HL-60 (cell line): ENCODE measurements at regions not wholly inside any gene's neighbourhood (a gene's known extent, or its start where the extent isn't known, plus 50 kb on each side); places are given as distances from the start of the nearest gene placed in this dataset.

Experiments used
- DNase-seq, 2 experiments: peaks; one replicate each; pipeline ENCODE4 v3.0.0-alpha.2; 2010 to 2020; ENCODE audit warnings: low read depth in 1 of 2, low spot score in 1 of 2
- H3K27ac ChIP-seq: fragments of 250-450 bp; sonication (Bioruptor Pico); replicated peaks from 2 replicates; pipeline ENCODE4 v1.5.1; 2020; ENCODE audit warnings: mild to moderate bottlenecking, moderate library complexity
- H3K27me3 ChIP-seq: fragments of 250-450 bp; sonication (Bioruptor Pico); 2 replicates; pipeline ENCODE4 v1.5.1; 2021; ENCODE audit warnings: mild to moderate bottlenecking, moderate library complexity; ENCODE audit not compliant: insufficient read depth, poor library complexity, severe bottlenecking
- H3K4me3 ChIP-seq: replicated peaks from 2 replicates; pipeline ENCODE4 v1.5.1; 2011; ENCODE audit warnings: mild to moderate bottlenecking, control low read depth, low read length; ENCODE audit not compliant: insufficient read depth
- CTCF ChIP-seq: IDR thresholded peaks from one replicate; pipeline ENCODE4 v1.5.1; 2011; ENCODE audit warnings: low read length, control low read depth, inconsistent platforms; ENCODE audit not compliant: insufficient read depth
- GABPA ChIP-seq: IDR thresholded peaks from 2 replicates; pipeline ENCODE4 v1.6.1; 2012; ENCODE audit warnings: low read depth
- POLR2AphosphoS5 ChIP-seq: IDR thresholded peaks from 2 replicates; pipeline ENCODE4 v1.6.1; 2012; ENCODE audit warnings: low read depth
- SPI1 ChIP-seq: IDR thresholded peaks from 2 replicates; pipeline ENCODE4 v1.6.1; 2012; ENCODE audit warnings: low read depth, mild to moderate bottlenecking, borderline replicate concordance
- TF ChIP-seq, protein P1 (sequence below): IDR thresholded peaks from 2 replicates; pipeline ENCODE4 v1.6.1; 2012; ENCODE audit warnings: low read depth; ENCODE audit not compliant: insufficient replicate concordance

DNA sequence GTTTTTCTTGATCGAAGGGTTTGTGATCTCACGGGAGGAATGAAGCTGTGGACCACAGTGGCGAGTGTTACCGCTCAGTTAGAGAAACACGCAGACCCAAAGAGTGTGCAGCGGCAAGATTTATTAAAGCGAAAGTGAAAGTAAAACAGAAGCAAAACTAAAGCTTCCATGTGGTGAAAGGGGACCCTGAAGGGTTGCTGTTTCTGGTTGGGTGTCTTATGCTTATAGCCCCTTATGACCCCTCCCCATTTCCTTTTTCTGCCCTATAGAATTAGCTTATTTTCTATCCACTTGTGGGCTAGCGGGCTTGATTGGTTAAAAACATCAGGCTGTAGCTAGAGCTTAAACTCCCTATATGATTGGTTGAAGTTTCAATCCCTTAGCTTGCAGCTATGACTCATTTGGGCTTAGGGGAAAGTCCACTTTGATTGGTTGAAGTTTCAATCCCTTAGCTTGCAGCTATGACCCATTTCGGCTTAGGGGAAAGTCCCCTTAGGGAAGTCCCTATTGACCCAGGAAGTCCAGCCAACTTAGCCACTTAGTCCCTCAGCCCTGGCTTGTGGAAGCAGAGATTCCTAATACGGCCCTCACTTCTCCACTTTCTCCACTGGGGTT, 171.2 kb upstream of the NWD2 start:
- TF ChIP-seq, protein P1, sequence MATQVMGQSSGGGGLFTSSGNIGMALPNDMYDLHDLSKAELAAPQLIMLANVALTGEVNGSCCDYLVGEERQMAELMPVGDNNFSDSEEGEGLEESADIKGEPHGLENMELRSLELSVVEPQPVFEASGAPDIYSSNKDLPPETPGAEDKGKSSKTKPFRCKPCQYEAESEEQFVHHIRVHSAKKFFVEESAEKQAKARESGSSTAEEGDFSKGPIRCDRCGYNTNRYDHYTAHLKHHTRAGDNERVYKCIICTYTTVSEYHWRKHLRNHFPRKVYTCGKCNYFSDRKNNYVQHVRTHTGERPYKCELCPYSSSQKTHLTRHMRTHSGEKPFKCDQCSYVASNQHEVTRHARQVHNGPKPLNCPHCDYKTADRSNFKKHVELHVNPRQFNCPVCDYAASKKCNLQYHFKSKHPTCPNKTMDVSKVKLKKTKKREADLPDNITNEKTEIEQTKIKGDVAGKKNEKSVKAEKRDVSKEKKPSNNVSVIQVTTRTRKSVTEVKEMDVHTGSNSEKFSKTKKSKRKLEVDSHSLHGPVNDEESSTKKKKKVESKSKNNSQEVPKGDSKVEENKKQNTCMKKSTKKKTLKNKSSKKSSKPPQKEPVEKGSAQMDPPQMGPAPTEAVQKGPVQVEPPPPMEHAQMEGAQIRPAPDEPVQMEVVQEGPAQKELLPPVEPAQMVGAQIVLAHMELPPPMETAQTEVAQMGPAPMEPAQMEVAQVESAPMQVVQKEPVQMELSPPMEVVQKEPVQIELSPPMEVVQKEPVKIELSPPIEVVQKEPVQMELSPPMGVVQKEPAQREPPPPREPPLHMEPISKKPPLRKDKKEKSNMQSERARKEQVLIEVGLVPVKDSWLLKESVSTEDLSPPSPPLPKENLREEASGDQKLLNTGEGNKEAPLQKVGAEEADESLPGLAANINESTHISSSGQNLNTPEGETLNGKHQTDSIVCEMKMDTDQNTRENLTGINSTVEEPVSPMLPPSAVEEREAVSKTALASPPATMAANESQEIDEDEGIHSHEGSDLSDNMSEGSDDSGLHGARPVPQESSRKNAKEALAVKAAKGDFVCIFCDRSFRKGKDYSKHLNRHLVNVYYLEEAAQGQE, result no peak
- no peak for TF ChIP-seq POLR2AphosphoS5
- no peak for TF ChIP-seq SPI1
- no peak for TF ChIP-seq CTCF
- no peak for TF ChIP-seq GABPA

DNA sequence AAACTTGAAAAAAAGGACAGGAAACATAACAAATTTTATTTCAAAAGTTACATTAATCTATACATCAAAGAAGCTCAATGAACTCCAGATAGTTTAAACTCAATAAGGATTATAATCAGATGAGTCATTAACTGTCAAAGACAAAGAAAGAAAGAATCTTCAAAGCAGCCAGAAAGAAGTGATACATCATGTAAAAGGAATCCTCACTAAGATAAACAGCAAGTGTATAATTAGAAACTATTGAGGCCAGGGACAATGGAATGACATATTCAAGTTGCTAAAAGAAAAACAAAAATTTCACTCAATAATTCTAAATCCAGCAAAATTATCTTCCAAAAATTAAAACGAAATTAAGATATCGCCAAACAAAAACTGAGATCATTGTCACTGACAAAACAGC, 161.6 kb upstream of the NWD2 start:
- no peak for DNase-seq
- Histone ChIP-seq H3K27ac (no peak overlapping the region), H3K4me3 (no peak overlapping the region), H3K27me3 (no peaks in the 10 kb centered on the region)
- TF ChIP-seq, protein P1, result no peak
- no peak for TF ChIP-seq GABPA

More for the DNA sequence above, 171.2 kb upstream of the NWD2 start:
- Histone ChIP-seq H3K27ac (no peak overlapping the region), H3K4me3 (no peak overlapping the region), H3K27me3 (no peaks in the 10 kb centered on the region)
- DNase-seq, result no peak

GRCh38 chr4:37095925-37096324, 148.6 kb upstream of the NWD2 start:
- H3K27ac ChIP-seq, result no peak overlapping the region
- H3K4me3 ChIP-seq, result no peak overlapping the region
- H3K27me3 ChIP-seq, result no peaks in the 10 kb centered on the region
- TF ChIP-seq SPI1, result no peak
- no peak for TF ChIP-seq POLR2AphosphoS5
- TF ChIP-seq GABPA, result no peak
- TF ChIP-seq CTCF, result no peak
- TF ChIP-seq, protein P1, result no peak
- DNase-seq, result no peak
